Nephron progenitor cell (in vitro differentiated cells): ENCODE measurements at regions not wholly inside any gene's neighbourhood (a gene's known extent, or its start where the extent isn't known, plus 50 kb on each side); places are given as distances from the start of the nearest gene placed in this dataset.

Experiments
- DNase-seq: peaks from one replicate; pipeline ENCODE4 v3.0.0; 2021
- H3K27ac Mint-ChIP-seq: 2 replicates; pipeline ENCODE4 v1.8.0; 2021; ENCODE audit warnings: mild to moderate bottlenecking, moderate library complexity, mixed read lengths
- H3K27me3 Mint-ChIP-seq: 2 replicates; pipeline ENCODE4 v1.8.0; 2021; ENCODE audit warnings: mild to moderate bottlenecking, low read depth, mixed read lengths; ENCODE audit not compliant: poor library complexity
- H3K36me3 Mint-ChIP-seq: 2 replicates; pipeline ENCODE4 v1.8.0; 2021; ENCODE audit warnings: low read depth, mixed read lengths
- H3K4me1 Mint-ChIP-seq: 2 replicates; pipeline ENCODE4 v1.8.0; 2021; ENCODE audit warnings: mixed read lengths
- H3K4me3 Mint-ChIP-seq: 2 replicates; pipeline ENCODE4 v1.8.0; 2021; ENCODE audit warnings: mild to moderate bottlenecking, moderate library complexity, mixed read lengths
- H3K9me3 Mint-ChIP-seq: 2 replicates; pipeline ENCODE4 v1.8.0; 2021; ENCODE audit warnings: mild to moderate bottlenecking, moderate library complexity, mixed read lengths
- CTCF ChIP-seq: fragments of 200-600 bp; sonication (generic); IDR thresholded peaks from 2 replicates; pipeline ENCODE4 v1.5.0; 2021; ENCODE audit warnings: antibody characterized with exemption

- H3K4me3 Mint-ChIP-seq, result no peak overlapping the region
- peaks cover 12% of the 10 kb centered on the region for H3K27me3 Mint-ChIP-seq
- no peak overlapping the region for H3K27ac Mint-ChIP-seq
- H3K9me3 Mint-ChIP-seq, result peaks cover 27% of the 10 kb centered on the region
- peaks cover 10% of the 10 kb centered on the region for H3K4me1 Mint-ChIP-seq
- no peak for DNase-seq
- peaks cover 7% of the 10 kb centered on the region for H3K36me3 Mint-ChIP-seq
- no peak for TF ChIP-seq CTCF
Observed at GRCh38 chr3:69607466-69608305, 131.6 kb upstream of the MITF start.

GRCh38 chr3:69605867-69606266, 133.4 kb upstream of the MITF start:
- DNase-seq, result no peak
- Mint-ChIP-seq H3K27ac (no peak overlapping the region), H3K4me1 (peaks cover 10% of the 10 kb centered on the region), H3K36me3 (peaks cover 7% of the 10 kb centered on the region), H3K4me3 (no peak overlapping the region), H3K27me3 (peaks cover 15% of the 10 kb centered on the region), H3K9me3 (peaks cover 32% of the 10 kb centered on the region)
- TF ChIP-seq CTCF, result no peak

- Mint-ChIP-seq H3K27ac (no peak overlapping the region), H3K27me3 (peaks cover 15% of the 10 kb centered on the region)
Observed at GRCh38 chr3:69604735-69605450, 134.4 kb upstream of the MITF start.

GRCh38 chr3:69602112-69602511, 137.2 kb upstream of the MITF start:
- Mint-ChIP-seq H3K4me3 (no peak overlapping the region), H3K9me3 (peaks cover 20% of the 10 kb centered on the region), H3K27ac (no peak overlapping the region), H3K4me1 (peaks cover 10% of the 10 kb centered on the region), H3K27me3 (peaks cover 11% of the 10 kb centered on the region), H3K36me3 (no peaks in the 10 kb centered on the region)
- no peak for DNase-seq
- TF ChIP-seq CTCF, result no peak

More at GRCh38 chr3:69604735-69605450, 134.4 kb upstream of the MITF start:
- H3K4me3 Mint-ChIP-seq, result no peak overlapping the region
- DNase-seq, result no peak
- H3K4me1 Mint-ChIP-seq, result peaks cover 10% of the 10 kb centered on the region
- H3K9me3 Mint-ChIP-seq, result peaks cover 39% of the 10 kb centered on the region
- H3K36me3 Mint-ChIP-seq, result peaks cover 7% of the 10 kb centered on the region
- TF ChIP-seq CTCF, result no peak

GRCh38 chr3:69594286-69594685, 145.0 kb upstream of the MITF start:
- H3K9me3 Mint-ChIP-seq, result peaks cover 1% of the 10 kb centered on the region
- no peaks in the 10 kb centered on the region for H3K4me1 Mint-ChIP-seq

More at GRCh38 chr3:69594286-69594685, 145.0 kb upstream of the MITF start:
- Mint-ChIP-seq H3K36me3 (no peaks in the 10 kb centered on the region), H3K27me3 (no peaks in the 10 kb centered on the region), H3K4me3 (no peak overlapping the region), H3K27ac (no peak overlapping the region)
- no peak for DNase-seq
- no peak for TF ChIP-seq CTCF
